ENCODE measurements at regions not wholly inside any gene's neighbourhood (a gene's known extent, or its start where the extent isn't known, plus 50 kb on each side); places are given as distances from the start of the nearest gene placed in this dataset.
A peak's percentile ranks its signal among the peaks of the same experiment; 100 is the strongest.

DNA sequence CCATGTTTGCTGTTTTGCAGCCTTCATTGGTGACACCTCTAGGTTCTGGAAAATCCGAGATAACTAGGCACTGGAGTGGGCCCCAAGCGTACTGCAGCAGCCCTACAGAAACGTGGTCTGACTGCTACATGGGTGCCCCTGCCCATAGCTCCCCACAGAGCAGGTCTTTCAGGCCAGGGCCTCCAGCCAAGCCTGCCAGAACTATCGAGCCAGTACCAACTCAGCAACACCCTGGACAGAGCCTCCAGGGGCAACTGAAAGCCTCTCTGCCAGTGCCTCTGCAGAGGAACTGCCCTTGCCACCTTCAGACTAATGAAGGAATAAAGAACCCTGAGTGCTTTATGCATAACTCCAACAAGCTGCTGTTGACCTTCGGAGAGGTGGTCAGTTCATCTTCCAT is 111.1 kb upstream of the PPP3CA start:
- no peak overlapping the region for H3K4me3 Mint-ChIP-seq

GRCh38 chr4:101451086-101451485 is 103.8 kb upstream of the PPP3CA start:
- Histone ChIP-seq H3K9me3 (ENCODE audit: low read depth) (no peaks in the 10 kb centered on the region), H3K4me1 (no peaks in the 10 kb centered on the region), H3K4me3 (no peak overlapping the region), H4K20me1 (ENCODE audit: low read depth) (no peaks in the 10 kb centered on the region), H3K79me2 (ENCODE audit: low read depth) (no peaks in the 10 kb centered on the region), H3F3A (ENCODE audit: low read depth) (no peaks in the 10 kb centered on the region), H3K27ac (no peak overlapping the region), H2AFZ (replicated peaks) (no peak overlapping the region), H3K4me2 (no peak overlapping the region), H3K9ac (no peak overlapping the region), H3K27me3 (no peaks in the 10 kb centered on the region), H3K36me3 (no peaks in the 10 kb centered on the region)
- TF ChIP-seq EZH2 (IDR thresholded peaks at IDR 0.05) (no peak), EZH2phosphoT487 (IDR thresholded peaks at IDR 0.05) (no peak), CTCF (IDR thresholded peaks at IDR 0.05) (no peak)
- Mint-ChIP-seq H3K4me1 (no peaks in the 10 kb centered on the region), H3K27ac (no peak overlapping the region), H3K27me3 (ENCODE audit: insufficient read depth, low read depth) (no peaks in the 10 kb centered on the region), H3K9me3 (peaks cover 3% of the 10 kb centered on the region), H3K36me3 (no peaks in the 10 kb centered on the region), H3K4me3 (no peak overlapping the region)
- no peak for DNase-seq (ENCODE audit: low spot score)

More for the DNA sequence above, 111.1 kb upstream of the PPP3CA start:
- Mint-ChIP-seq H3K27me3 (ENCODE audit: insufficient read depth, low read depth) (peaks cover 5% of the 10 kb centered on the region), H3K9me3 (peaks cover 7% of the 10 kb centered on the region), H3K36me3 (no peaks in the 10 kb centered on the region), H3K4me1 (no peaks in the 10 kb centered on the region), H3K27ac (no peak overlapping the region)
- no peaks in the 10 kb centered on the region for H3K79me2 ChIP-seq (ENCODE audit: low read depth)
- no peak for DNase-seq (ENCODE audit: low spot score)
- no peaks in the 10 kb centered on the region for H4K20me1 ChIP-seq (ENCODE audit: low read depth)
- no peak overlapping the region for H3K4me2 ChIP-seq
- H3K9ac ChIP-seq, result no peak overlapping the region
- no peaks in the 10 kb centered on the region for H3K36me3 ChIP-seq
- H3F3A ChIP-seq (ENCODE audit: low read depth), result no peaks in the 10 kb centered on the region
- no peaks in the 10 kb centered on the region for H3K4me1 ChIP-seq
- H2AFZ ChIP-seq (replicated peaks), result no peak overlapping the region
- peaks cover 10% of the 10 kb centered on the region for H3K9me3 ChIP-seq (ENCODE audit: low read depth)
- no peak overlapping the region for H3K27ac ChIP-seq
- no peak for TF ChIP-seq EZH2phosphoT487 (IDR thresholded peaks at IDR 0.05)
- TF ChIP-seq EZH2 (IDR thresholded peaks at IDR 0.05), result no peak
- no peak for TF ChIP-seq CTCF (IDR thresholded peaks at IDR 0.05)
- no peaks in the 10 kb centered on the region for H3K27me3 ChIP-seq
- no peak overlapping the region for H3K4me3 ChIP-seq

DNA sequence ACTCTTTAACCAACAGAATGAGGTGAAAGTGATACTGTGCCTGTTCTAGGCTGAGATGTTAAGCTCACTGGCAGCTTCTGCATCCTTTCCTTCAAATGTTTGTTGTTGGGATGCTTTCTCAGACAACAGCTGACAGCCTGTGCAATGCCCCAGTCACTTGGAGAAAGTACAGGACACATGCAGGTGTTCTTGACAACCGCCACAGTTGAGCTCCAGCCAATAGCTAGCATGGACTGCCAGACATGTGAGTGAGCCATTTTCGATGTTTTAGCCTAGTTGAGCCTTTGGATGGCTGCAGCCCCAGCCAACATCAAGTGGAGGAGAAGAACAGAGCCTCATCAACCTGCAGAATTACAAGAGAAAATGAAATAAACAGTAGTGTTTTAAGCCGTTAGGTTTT is 94.1 kb upstream of the PPP3CA start:
- Histone ChIP-seq H3F3A (ENCODE audit: low read depth) (no peaks in the 10 kb centered on the region), H3K27me3 (no peaks in the 10 kb centered on the region), H3K36me3 (no peaks in the 10 kb centered on the region), H2AFZ (replicated peaks) (peak overlapping the region; percentile 10), H3K4me1 (no peaks in the 10 kb centered on the region), H3K4me2 (no peak overlapping the region), H3K79me2 (ENCODE audit: low read depth) (no peaks in the 10 kb centered on the region), H3K9ac (no peak overlapping the region), H3K27ac (no peak overlapping the region), H4K20me1 (ENCODE audit: low read depth) (no peaks in the 10 kb centered on the region), H3K4me3 (no peak overlapping the region), H3K9me3 (ENCODE audit: low read depth) (no peaks in the 10 kb centered on the region)
- DNase-seq (ENCODE audit: low spot score), result no peak
- H3K27me3 Mint-ChIP-seq (ENCODE audit: insufficient read depth, low read depth), result peaks cover 5% of the 10 kb centered on the region
- H3K36me3 Mint-ChIP-seq, result no peaks in the 10 kb centered on the region
- no peaks in the 10 kb centered on the region for H3K4me1 Mint-ChIP-seq
- no peak overlapping the region for H3K27ac Mint-ChIP-seq
- H3K9me3 Mint-ChIP-seq, result no peaks in the 10 kb centered on the region
- TF ChIP-seq CTCF (IDR thresholded peaks at IDR 0.05) (no peak), EZH2 (IDR thresholded peaks at IDR 0.05) (no peak), EZH2phosphoT487 (IDR thresholded peaks at IDR 0.05) (no peak)
- no peak overlapping the region for H3K4me3 Mint-ChIP-seq
